ENCODE measurements at regions not wholly inside any gene's neighbourhood (a gene's known extent, or its start where the extent isn't known, plus 50 kb on each side); places are given as distances from the start of the nearest gene placed in this dataset.

DNA sequence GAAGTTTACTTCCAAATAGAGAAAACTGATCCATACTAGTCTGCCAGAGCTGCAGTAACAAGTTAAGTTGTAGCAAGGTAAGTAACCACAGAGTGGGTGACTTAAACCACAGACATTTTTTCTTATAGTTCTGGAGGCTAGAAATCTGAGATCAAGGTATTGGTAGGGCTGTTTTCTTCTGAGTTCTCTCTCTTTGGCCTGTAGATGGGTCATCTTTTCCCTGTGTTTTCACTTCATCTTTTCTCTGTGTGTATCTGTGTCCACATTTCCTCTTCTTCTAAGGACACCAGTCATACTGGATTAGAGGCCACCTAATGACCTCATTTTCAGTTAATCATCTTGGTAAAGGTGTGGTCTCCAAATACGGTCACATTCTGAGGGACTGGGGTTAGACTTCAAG, 142.9 kb upstream of the MEX3C start:
- TF ChIP-seq, protein P1, sequence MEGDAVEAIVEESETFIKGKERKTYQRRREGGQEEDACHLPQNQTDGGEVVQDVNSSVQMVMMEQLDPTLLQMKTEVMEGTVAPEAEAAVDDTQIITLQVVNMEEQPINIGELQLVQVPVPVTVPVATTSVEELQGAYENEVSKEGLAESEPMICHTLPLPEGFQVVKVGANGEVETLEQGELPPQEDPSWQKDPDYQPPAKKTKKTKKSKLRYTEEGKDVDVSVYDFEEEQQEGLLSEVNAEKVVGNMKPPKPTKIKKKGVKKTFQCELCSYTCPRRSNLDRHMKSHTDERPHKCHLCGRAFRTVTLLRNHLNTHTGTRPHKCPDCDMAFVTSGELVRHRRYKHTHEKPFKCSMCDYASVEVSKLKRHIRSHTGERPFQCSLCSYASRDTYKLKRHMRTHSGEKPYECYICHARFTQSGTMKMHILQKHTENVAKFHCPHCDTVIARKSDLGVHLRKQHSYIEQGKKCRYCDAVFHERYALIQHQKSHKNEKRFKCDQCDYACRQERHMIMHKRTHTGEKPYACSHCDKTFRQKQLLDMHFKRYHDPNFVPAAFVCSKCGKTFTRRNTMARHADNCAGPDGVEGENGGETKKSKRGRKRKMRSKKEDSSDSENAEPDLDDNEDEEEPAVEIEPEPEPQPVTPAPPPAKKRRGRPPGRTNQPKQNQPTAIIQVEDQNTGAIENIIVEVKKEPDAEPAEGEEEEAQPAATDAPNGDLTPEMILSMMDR (IDR thresholded peaks at IDR 0.05; ENCODE audit: insufficient read depth, low read depth, low read length), result no peak
- Histone ChIP-seq H3K27me3 (ENCODE audit: control insufficient read depth, insufficient read depth, low read length) (no peaks in the 10 kb centered on the region), H3K4me3 (ENCODE audit: low read depth, low read length) (no peak overlapping the region), H3K36me3 (ENCODE audit: control insufficient read depth, insufficient read depth, low read length) (no peaks in the 10 kb centered on the region)
- CTCF ChIA-PET, result no interaction called here
- POLR2A ChIA-PET, result no interaction called here
- DNase-seq (ENCODE audit: low read depth), result no peak

DNA sequence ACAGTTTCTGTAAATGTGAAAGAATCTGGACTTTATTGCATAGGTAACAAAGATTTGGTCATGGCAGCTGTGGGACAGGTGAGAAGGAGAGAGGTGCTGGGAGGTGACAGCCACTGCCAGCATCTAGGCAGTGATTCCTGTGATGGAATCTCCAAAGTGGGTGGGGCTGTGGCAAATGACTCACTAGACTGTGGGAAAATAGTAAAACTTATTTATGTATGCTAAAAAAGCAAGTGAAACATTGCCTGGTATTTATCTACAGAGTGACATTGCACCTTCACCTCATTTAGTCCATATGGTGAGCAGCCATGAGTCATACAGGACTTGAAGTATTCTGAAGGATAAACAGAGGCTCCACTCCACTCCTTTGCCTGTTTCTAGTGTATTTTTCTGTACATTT, 145.3 kb upstream of the MEX3C start:
- H3K27me3 ChIP-seq (ENCODE audit: control insufficient read depth, insufficient read depth, low read length), result no peaks in the 10 kb centered on the region
- TF ChIP-seq, protein P1 (IDR thresholded peaks at IDR 0.05; ENCODE audit: insufficient read depth, low read depth, low read length), result no peak
- H3K36me3 ChIP-seq (ENCODE audit: control insufficient read depth, insufficient read depth, low read length), result no peaks in the 10 kb centered on the region
- CTCF ChIA-PET, result no interaction called here
- no peak overlapping the region for H3K4me3 ChIP-seq (ENCODE audit: low read depth, low read length)
- no peak for DNase-seq (ENCODE audit: low read depth)
- POLR2A ChIA-PET, result no interaction called here

DNA sequence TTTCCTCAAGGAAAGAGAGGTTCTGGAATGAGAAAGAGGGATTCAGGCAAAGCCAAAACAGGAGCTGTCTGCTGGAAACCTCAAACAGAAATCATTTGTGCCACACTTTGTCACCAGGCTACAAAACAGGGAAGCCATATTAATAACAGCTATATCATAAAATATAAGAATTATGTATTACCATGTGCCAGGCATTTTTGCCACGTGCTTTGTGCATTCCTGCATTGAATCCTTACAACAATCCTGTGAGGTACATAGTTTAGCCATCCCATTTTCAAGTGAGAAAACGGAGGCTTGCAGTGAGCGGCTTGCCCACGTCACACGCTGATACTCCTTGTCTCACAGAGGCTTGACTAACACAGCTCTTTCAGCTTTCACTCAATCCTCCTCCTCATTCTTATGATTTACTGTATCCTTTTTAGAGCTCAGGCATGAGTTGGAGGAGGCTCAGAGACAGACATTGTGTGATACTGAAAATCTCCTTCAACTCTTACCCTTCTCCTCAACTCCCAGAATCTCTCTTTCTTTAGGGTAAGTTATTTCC, 148.4 kb upstream of the MEX3C start:
- no peaks in the 10 kb centered on the region for H3K36me3 ChIP-seq (ENCODE audit: control insufficient read depth, insufficient read depth, low read length)
- H3K4me3 ChIP-seq (ENCODE audit: low read depth, low read length), result no peak overlapping the region
- H3K27me3 ChIP-seq (ENCODE audit: control insufficient read depth, insufficient read depth, low read length), result no peaks in the 10 kb centered on the region
- TF ChIP-seq, protein P1 (IDR thresholded peaks at IDR 0.05; ENCODE audit: insufficient read depth, low read depth, low read length), result no peak
- ChIA-PET CTCF (interaction anchor here (1.3 kb wide), 1 partner anchor 10 kb away, joined by 5 read pairs; no protein-coding TSS in a partner anchor), POLR2A (no interaction called here)
- DNase-seq (ENCODE audit: low read depth), result no peak

DNA sequence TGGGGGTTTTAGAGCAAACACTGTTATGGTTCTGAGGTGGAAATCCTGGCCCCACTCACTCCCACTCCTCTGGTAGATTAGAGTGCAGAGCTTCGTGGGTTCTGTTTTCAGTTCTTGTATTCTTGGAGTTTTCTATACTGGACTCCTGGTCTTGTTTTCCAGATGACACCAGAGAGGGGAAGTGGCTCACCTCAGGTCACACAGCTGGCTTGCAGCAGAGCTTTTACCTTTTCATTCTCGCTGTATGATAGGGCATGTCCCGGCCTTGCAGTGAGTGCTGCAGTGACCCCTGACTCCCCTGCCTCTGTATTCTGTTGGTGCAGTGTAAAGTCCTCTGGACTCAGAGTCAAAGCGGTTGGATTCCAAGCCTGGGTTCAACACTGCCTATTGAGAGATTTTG, 148.9 kb upstream of the MEX3C start:
- ChIA-PET CTCF (interaction anchor here (1.3 kb wide), 1 partner anchor 10 kb away, joined by 5 read pairs; no protein-coding TSS in a partner anchor), POLR2A (no interaction called here)
- H3K4me3 ChIP-seq (ENCODE audit: low read depth, low read length), result no peak overlapping the region
- H3K27me3 ChIP-seq (ENCODE audit: control insufficient read depth, insufficient read depth, low read length), result no peaks in the 10 kb centered on the region
- no peaks in the 10 kb centered on the region for H3K36me3 ChIP-seq (ENCODE audit: control insufficient read depth, insufficient read depth, low read length)
- TF ChIP-seq, protein P1 (IDR thresholded peaks at IDR 0.05; ENCODE audit: insufficient read depth, low read depth, low read length), result no peak
- DNase-seq (ENCODE audit: low read depth), result no peak

DNA sequence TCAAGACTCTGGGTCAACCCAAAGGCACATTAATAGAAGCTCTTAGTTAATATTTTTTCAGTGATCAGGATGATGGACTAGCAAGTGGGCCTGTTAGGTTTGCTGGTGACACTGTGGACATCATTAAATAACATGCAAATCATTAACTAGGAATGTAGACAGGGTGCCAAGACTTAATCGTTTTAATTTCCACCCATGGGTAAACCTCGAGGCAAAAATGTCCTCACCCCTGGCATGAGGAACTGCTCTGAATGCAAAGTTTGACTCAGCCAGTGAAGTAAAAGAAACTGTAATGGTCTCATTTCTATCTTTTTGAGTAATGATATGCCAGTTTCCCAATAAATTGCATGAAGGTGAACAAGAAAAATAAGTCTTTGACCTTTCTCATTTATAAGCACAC, 152.6 kb upstream of the MEX3C start:
- POLR2A ChIA-PET, result no interaction called here
- DNase-seq (ENCODE audit: low read depth), result no peak
- Histone ChIP-seq H3K4me3 (ENCODE audit: low read depth, low read length) (no peak overlapping the region), H3K36me3 (ENCODE audit: control insufficient read depth, insufficient read depth, low read length) (no peaks in the 10 kb centered on the region), H3K27me3 (ENCODE audit: control insufficient read depth, insufficient read depth, low read length) (no peaks in the 10 kb centered on the region)
- CTCF ChIA-PET, result interaction anchor here (0.6 kb wide), 1 partner anchor 149 kb away, joined by 3 read pairs; no protein-coding TSS in a partner anchor
- TF ChIP-seq, protein P1 (IDR thresholded peaks at IDR 0.05; ENCODE audit: insufficient read depth, low read depth, low read length), result no peak
